ENCODE measurements at regions not wholly inside any gene's neighbourhood (a gene's known extent, or its start where the extent isn't known, plus 50 kb on each side); places are given as distances from the start of the nearest gene placed in this dataset.

GRCh38 chr10:71032887-71033286 lies 144.5 kb upstream of the PCBD1 start:
- Histone ChIP-seq H3K4me3 (no peak overlapping the region), H3K27ac (no peak overlapping the region), H3K79me2 (ENCODE audit: low read depth) (no peaks in the 10 kb centered on the region), H4K20me1 (ENCODE audit: insufficient read depth) (no peaks in the 10 kb centered on the region), H3K9me3 (ENCODE audit: insufficient read depth, low read depth) (no peaks in the 10 kb centered on the region), H3K36me3 (ENCODE audit: low read depth) (no peaks in the 10 kb centered on the region), H3F3A (ENCODE audit: insufficient read depth, low read depth) (no peaks in the 10 kb centered on the region), H3K4me1 (replicated peaks; ENCODE audit: insufficient read depth) (no peaks in the 10 kb centered on the region), H2AFZ (no peak overlapping the region), H3K9me2 (ENCODE audit: insufficient read depth) (no peaks in the 10 kb centered on the region), H3K4me2 (no peak overlapping the region), H3K27me3 (ENCODE audit: insufficient read depth, low read depth) (peaks cover 71% of the 10 kb centered on the region)
- intact Hi-C loops (cut with micrococcal nuclease; ENCODE audit: unreplicated experiment), result no loop called here
- DNase-seq, result no peak
- no TSS peak for BruUV-seq (replicated peaks)
- no peak for TF ChIP-seq EZH2 (IDR thresholded peaks at IDR 0.05; ENCODE audit: low read depth)
- ChIA-PET POLR2A (ENCODE audit: unreplicated experiment) (no interaction called here), CTCF (no interaction called here)

- POLR2A ChIA-PET (ENCODE audit: unreplicated experiment), result no interaction called here
- Histone ChIP-seq H3K27ac (no peak overlapping the region), H3K79me2 (ENCODE audit: low read depth) (no peaks in the 10 kb centered on the region), H3K4me1 (replicated peaks; ENCODE audit: insufficient read depth) (no peaks in the 10 kb centered on the region), H4K20me1 (ENCODE audit: insufficient read depth) (no peaks in the 10 kb centered on the region), H3F3A (ENCODE audit: insufficient read depth, low read depth) (no peaks in the 10 kb centered on the region), H3K9me3 (ENCODE audit: insufficient read depth, low read depth) (no peaks in the 10 kb centered on the region), H3K27me3 (ENCODE audit: insufficient read depth, low read depth) (peaks cover 72% of the 10 kb centered on the region), H3K9me2 (ENCODE audit: insufficient read depth) (no peaks in the 10 kb centered on the region), H3K36me3 (ENCODE audit: low read depth) (no peaks in the 10 kb centered on the region), H2AFZ (no peak overlapping the region), H3K4me3 (no peak overlapping the region), H3K4me2 (no peak overlapping the region)
- DNase-seq, result no peak
- TF ChIP-seq CTCF (conservative IDR thresholded peaks at IDR 0.05) (no peak; the same call in 1 of the 2 replicates), EZH2 (IDR thresholded peaks at IDR 0.05; ENCODE audit: low read depth) (no peak)
- CTCF ChIA-PET, result no interaction called here
- no TSS peak for BruUV-seq (replicated peaks)
- intact Hi-C loops (cut with micrococcal nuclease; ENCODE audit: unreplicated experiment), result no loop called here
Observed at GRCh38 chr10:71033396-71033980, 145.1 kb upstream of the PCBD1 start.

- no peak overlapping the region for H3K4me2 ChIP-seq
- H3K4me3 ChIP-seq, result no peak overlapping the region
- H3K4me1 ChIP-seq (replicated peaks; ENCODE audit: insufficient read depth), result no peaks in the 10 kb centered on the region
- DNase-seq, result no peak
- no peak for TF ChIP-seq CTCF (conservative IDR thresholded peaks at IDR 0.05)
- no peak for TF ChIP-seq EZH2 (IDR thresholded peaks at IDR 0.05; ENCODE audit: low read depth)
- no peaks in the 10 kb centered on the region for H3F3A ChIP-seq (ENCODE audit: insufficient read depth, low read depth)
- no peak overlapping the region for H2AFZ ChIP-seq
- no peaks in the 10 kb centered on the region for H3K9me2 ChIP-seq (ENCODE audit: insufficient read depth)
- H3K27ac ChIP-seq, result no peak overlapping the region
- no peaks in the 10 kb centered on the region for H4K20me1 ChIP-seq (ENCODE audit: insufficient read depth)
- peaks cover 87% of the 10 kb centered on the region for H3K27me3 ChIP-seq (ENCODE audit: insufficient read depth, low read depth)
- H3K9me3 ChIP-seq (ENCODE audit: insufficient read depth, low read depth), result no peaks in the 10 kb centered on the region
- intact Hi-C loops (cut with micrococcal nuclease; ENCODE audit: unreplicated experiment), result no loop called here
- ChIA-PET CTCF (no interaction called here), POLR2A (ENCODE audit: unreplicated experiment) (no interaction called here)
- BruUV-seq (replicated peaks), result no TSS peak
- no peaks in the 10 kb centered on the region for H3K79me2 ChIP-seq (ENCODE audit: low read depth)
- H3K36me3 ChIP-seq (ENCODE audit: low read depth), result no peaks in the 10 kb centered on the region
Observed at GRCh38 chr10:71035511-71036296, 147.3 kb upstream of the PCBD1 start.
